Keratinocyte (primary cell): ENCODE measurements at regions not wholly inside any gene's neighbourhood (a gene's known extent, or its start where the extent isn't known, plus 50 kb on each side); places are given as distances from the start of the nearest gene placed in this dataset.

Source experiments
- CTCF ChIP-seq, 3 experiments: IDR thresholded peaks in 1 of 3; conservative IDR thresholded peaks in 1 of 3; optimal IDR thresholded peaks in 1 of 3; 2 replicates in 2 of 3; 3 replicates in 1 of 3; pipeline versions ENCODE3 to v1.5.1; 2011; ENCODE audit warnings: low read length in 3 of 3, mild to moderate bottlenecking in 3 of 3, moderate library complexity in 2 of 3, control low read depth in 1 of 3, inconsistent platforms in 1 of 3; ENCODE audit not compliant: insufficient read depth in 2 of 3; ENCODE audit errors: extremely low read depth in 1 of 3
- EZH2 ChIP-seq: IDR thresholded peaks from one replicate; pipeline ENCODE4 v1.6.1; 2012; ENCODE audit warnings: inconsistent platforms, mild to moderate bottlenecking, low read length, moderate library complexity

GRCh38 chr4:38319456-38320342 lies 344.3 kb upstream of the KLF3 start:
- TF ChIP-seq CTCF (optimal IDR thresholded peaks at IDR 0.05 in 1 of 3, IDR thresholded peaks at IDR 0.05 in 1 of 3, conservative IDR thresholded peaks at IDR 0.05 in 1 of 3; ENCODE audit: extremely low read depth in 1 of 3, insufficient read depth in 2 of 3, low read length in 3 of 3) (peak; percentile 97 to 99 (median 99)), EZH2 (no peak)
